ENCODE measurements at regions not wholly inside any gene's neighbourhood (a gene's known extent, or its start where the extent isn't known, plus 50 kb on each side); places are given as distances from the start of the nearest gene placed in this dataset.
"Not testable (repeated sequence)": the region's sequence is repeated elsewhere in the genome, so short reads cannot be mapped to it uniquely, and the experiment has no call there.

GRCh38 chr16:65808790-65809189, 557.7 kb upstream of the CDH5 start:
- DNase-seq: no peak
- H3K27me3 ChIP-seq (ENCODE audit: control insufficient read depth, insufficient read depth, low read length): no peaks in the 10 kb centered on the region
- WGBS (ENCODE audit: insufficient coverage, low lambda C conversion rate): 60% methylated on average over 1 of the region's 4 CpGs
- H3K27ac ChIP-seq (ENCODE audit: low read length): no peak overlapping the region
- H3K36me3 ChIP-seq (ENCODE audit: control insufficient read depth, insufficient read depth, low read length): no peaks in the 10 kb centered on the region
- no peak overlapping the region for H3K4me3 ChIP-seq (ENCODE audit: low read length)
- H3K9me3 ChIP-seq (ENCODE audit: control insufficient read depth, low read depth, low read length): no peaks in the 10 kb centered on the region
- no peaks in the 10 kb centered on the region for H3K4me1 ChIP-seq (ENCODE audit: control insufficient read depth, insufficient read depth, low read length)

GRCh38 chr16:65807858-65808257, 558.6 kb upstream of the CDH5 start:
- no peak overlapping the region for H3K27ac ChIP-seq (ENCODE audit: low read length)
- H3K4me1 ChIP-seq (ENCODE audit: control insufficient read depth, insufficient read depth, low read length): no peaks in the 10 kb centered on the region
- no peak for DNase-seq
- no peaks in the 10 kb centered on the region for H3K27me3 ChIP-seq (ENCODE audit: control insufficient read depth, insufficient read depth, low read length)
- no peak overlapping the region for H3K4me3 ChIP-seq (ENCODE audit: low read length)
- 100% methylated on average over 1 of the region's 1 CpG for WGBS (ENCODE audit: insufficient coverage, low lambda C conversion rate)
- no peaks in the 10 kb centered on the region for H3K9me3 ChIP-seq (ENCODE audit: control insufficient read depth, low read depth, low read length)
- no peaks in the 10 kb centered on the region for H3K36me3 ChIP-seq (ENCODE audit: control insufficient read depth, insufficient read depth, low read length)

DNA sequence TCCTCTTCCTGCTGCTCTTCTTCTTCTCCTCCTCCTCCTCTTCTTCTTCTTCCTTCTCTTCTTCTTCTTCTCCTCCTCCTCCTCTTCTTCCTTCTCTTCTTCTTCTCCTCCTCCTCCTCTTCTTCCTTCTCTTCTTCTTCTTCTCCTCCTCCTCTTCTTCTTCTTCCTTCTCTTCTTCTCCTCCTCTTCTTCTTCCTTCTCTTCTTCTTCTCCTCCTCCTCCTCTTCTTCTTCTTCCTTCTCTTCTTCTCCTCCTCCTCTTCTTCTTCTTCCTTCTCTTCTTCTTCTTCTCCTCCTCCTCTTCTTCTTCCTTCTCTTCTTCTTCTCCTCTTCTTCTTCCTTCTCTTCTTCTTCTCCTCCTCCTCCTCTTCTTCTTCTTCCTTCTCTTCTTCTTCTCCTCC, 560.8 kb upstream of the CDH5 start:
- H3K36me3 ChIP-seq (ENCODE audit: control insufficient read depth, insufficient read depth, low read length); H3K27me3 ChIP-seq (ENCODE audit: control insufficient read depth, insufficient read depth, low read length); H3K27ac ChIP-seq (ENCODE audit: low read length); DNase-seq; H3K4me1 ChIP-seq (ENCODE audit: control insufficient read depth, insufficient read depth, low read length); H3K4me3 ChIP-seq (ENCODE audit: low read length); H3K9me3 ChIP-seq (ENCODE audit: control insufficient read depth, low read depth, low read length): not testable (repeated sequence)

GRCh38 chr16:65796481-65796880, 570.0 kb upstream of the CDH5 start:
- Histone ChIP-seq H3K27ac (ENCODE audit: low read length) (no peak overlapping the region), H3K27me3 (ENCODE audit: control insufficient read depth, insufficient read depth, low read length) (no peaks in the 10 kb centered on the region), H3K9me3 (ENCODE audit: control insufficient read depth, low read depth, low read length) (no peaks in the 10 kb centered on the region), H3K4me3 (ENCODE audit: low read length) (no peak overlapping the region), H3K36me3 (ENCODE audit: control insufficient read depth, insufficient read depth, low read length) (no peaks in the 10 kb centered on the region), H3K4me1 (ENCODE audit: control insufficient read depth, insufficient read depth, low read length) (no peaks in the 10 kb centered on the region)
- no CpG with 5 or more reads among the region's 3 CpGs for WGBS (ENCODE audit: insufficient coverage, low lambda C conversion rate)
- no peak for DNase-seq

DNA sequence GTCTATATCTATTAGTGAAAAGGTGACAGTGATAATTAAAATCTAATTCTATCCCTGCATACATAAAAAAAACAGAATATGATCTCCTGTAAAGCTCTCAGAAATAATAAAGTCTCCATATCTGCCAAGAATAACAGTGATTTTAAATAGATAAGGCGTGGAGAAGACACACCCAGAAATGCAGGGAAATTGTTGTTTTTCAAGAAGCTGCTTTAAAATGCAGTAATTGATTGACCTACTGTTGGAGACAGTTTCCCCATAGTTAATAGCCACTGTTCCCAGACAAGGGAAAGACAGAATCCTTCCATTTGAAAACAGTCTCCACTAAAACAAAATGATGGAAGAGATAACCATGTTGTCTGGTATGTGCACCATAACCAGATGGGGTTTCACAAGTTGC, 571.5 kb upstream of the CDH5 start:
- no CpG with 5 or more reads among the region's 1 CpG for WGBS (ENCODE audit: insufficient coverage, low lambda C conversion rate)
- Histone ChIP-seq H3K27me3 (ENCODE audit: control insufficient read depth, insufficient read depth, low read length) (no peaks in the 10 kb centered on the region), H3K9me3 (ENCODE audit: control insufficient read depth, low read depth, low read length) (no peaks in the 10 kb centered on the region), H3K4me3 (ENCODE audit: low read length) (no peak overlapping the region), H3K4me1 (ENCODE audit: control insufficient read depth, insufficient read depth, low read length) (no peaks in the 10 kb centered on the region), H3K27ac (ENCODE audit: low read length) (no peak overlapping the region), H3K36me3 (ENCODE audit: control insufficient read depth, insufficient read depth, low read length) (no peaks in the 10 kb centered on the region)
- no peak for DNase-seq

- WGBS (ENCODE audit: insufficient coverage, low lambda C conversion rate): no CpG with 5 or more reads among the region's 3 CpGs
These were observed 572.7 kb upstream of the CDH5 start for GRCh38 chr16:65793781-65794180.

DNA sequence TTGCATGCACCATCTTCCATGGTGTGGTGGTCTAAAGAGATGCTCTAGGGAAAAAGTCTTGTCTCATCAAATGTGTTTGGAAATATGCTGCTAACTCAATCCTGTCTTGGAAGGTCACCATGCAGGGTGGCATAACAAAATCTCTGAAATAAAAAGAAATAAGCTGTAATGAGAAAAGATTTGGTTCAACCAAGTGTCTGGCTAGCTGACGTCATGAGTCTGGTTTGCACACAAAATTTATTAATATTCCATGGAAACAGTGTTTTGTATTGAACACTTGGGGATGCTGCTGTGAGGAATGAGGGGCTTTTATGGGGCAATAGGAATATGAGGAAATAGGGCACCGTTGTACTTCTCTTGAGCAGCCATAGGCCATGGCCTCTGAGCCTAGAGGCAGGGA, 575.7 kb upstream of the CDH5 start:
- no peaks in the 10 kb centered on the region for H3K9me3 ChIP-seq (ENCODE audit: control insufficient read depth, low read depth, low read length)
- H3K4me3 ChIP-seq (ENCODE audit: low read length): no peak overlapping the region
- no peak for DNase-seq
- H3K4me1 ChIP-seq (ENCODE audit: control insufficient read depth, insufficient read depth, low read length): no peaks in the 10 kb centered on the region
- no peaks in the 10 kb centered on the region for H3K27me3 ChIP-seq (ENCODE audit: control insufficient read depth, insufficient read depth, low read length)
- 92% methylated on average over 2 of the region's 2 CpGs for WGBS (ENCODE audit: insufficient coverage, low lambda C conversion rate)
- no peak overlapping the region for H3K27ac ChIP-seq (ENCODE audit: low read length)
- H3K36me3 ChIP-seq (ENCODE audit: control insufficient read depth, insufficient read depth, low read length): no peaks in the 10 kb centered on the region

More at GRCh38 chr16:65793781-65794180, 572.7 kb upstream of the CDH5 start:
- H3K27me3 ChIP-seq (ENCODE audit: control insufficient read depth, insufficient read depth, low read length): no peaks in the 10 kb centered on the region
- no peak overlapping the region for H3K27ac ChIP-seq (ENCODE audit: low read length)
- H3K4me3 ChIP-seq (ENCODE audit: low read length): no peak overlapping the region
- H3K4me1 ChIP-seq (ENCODE audit: control insufficient read depth, insufficient read depth, low read length): no peaks in the 10 kb centered on the region
- DNase-seq: no peak
- no peaks in the 10 kb centered on the region for H3K36me3 ChIP-seq (ENCODE audit: control insufficient read depth, insufficient read depth, low read length)
- no peaks in the 10 kb centered on the region for H3K9me3 ChIP-seq (ENCODE audit: control insufficient read depth, low read depth, low read length)

- DNase-seq: no peak
- 100% methylated on average over 1 of the region's 2 CpGs for whole genome bisulfite sequencing (ENCODE audit: insufficient coverage, low lambda C conversion rate)
- no peak overlapping the region for H3K4me3 ChIP-seq (ENCODE audit: low read length)
- H3K27ac ChIP-seq (ENCODE audit: low read length): no peak overlapping the region
- no peaks in the 10 kb centered on the region for H3K27me3 ChIP-seq (ENCODE audit: control insufficient read depth, insufficient read depth, low read length)
- H3K9me3 ChIP-seq (ENCODE audit: control insufficient read depth, low read depth, low read length): no peaks in the 10 kb centered on the region
- no peaks in the 10 kb centered on the region for H3K4me1 ChIP-seq (ENCODE audit: control insufficient read depth, insufficient read depth, low read length)
- no peaks in the 10 kb centered on the region for H3K36me3 ChIP-seq (ENCODE audit: control insufficient read depth, insufficient read depth, low read length)
These were observed 577.1 kb upstream of the CDH5 start for GRCh38 chr16:65789161-65789945.

- no peak overlapping the region for H3K4me3 ChIP-seq (ENCODE audit: low read length)
- H3K27me3 ChIP-seq (ENCODE audit: control insufficient read depth, insufficient read depth, low read length): no peaks in the 10 kb centered on the region
- H3K27ac ChIP-seq (ENCODE audit: low read length): no peak overlapping the region
- H3K9me3 ChIP-seq (ENCODE audit: control insufficient read depth, low read depth, low read length): no peaks in the 10 kb centered on the region
- WGBS (ENCODE audit: insufficient coverage, low lambda C conversion rate): 83% methylated on average over 1 of the region's 4 CpGs
- no peaks in the 10 kb centered on the region for H3K4me1 ChIP-seq (ENCODE audit: control insufficient read depth, insufficient read depth, low read length)
- no peak for DNase-seq
- H3K36me3 ChIP-seq (ENCODE audit: control insufficient read depth, insufficient read depth, low read length): no peaks in the 10 kb centered on the region
These were observed 577.9 kb upstream of the CDH5 start for GRCh38 chr16:65788434-65789140.

GRCh38 chr16:65787921-65788320, 578.6 kb upstream of the CDH5 start:
- no peak overlapping the region for H3K27ac ChIP-seq (ENCODE audit: low read length)
- no peak overlapping the region for H3K4me3 ChIP-seq (ENCODE audit: low read length)
- H3K9me3 ChIP-seq (ENCODE audit: control insufficient read depth, low read depth, low read length): no peaks in the 10 kb centered on the region
- no peaks in the 10 kb centered on the region for H3K36me3 ChIP-seq (ENCODE audit: control insufficient read depth, insufficient read depth, low read length)
- WGBS (ENCODE audit: insufficient coverage, low lambda C conversion rate): 82% methylated on average over 3 of the region's 11 CpGs
- no peak for DNase-seq
- no peaks in the 10 kb centered on the region for H3K27me3 ChIP-seq (ENCODE audit: control insufficient read depth, insufficient read depth, low read length)
- H3K4me1 ChIP-seq (ENCODE audit: control insufficient read depth, insufficient read depth, low read length): no peaks in the 10 kb centered on the region

DNA sequence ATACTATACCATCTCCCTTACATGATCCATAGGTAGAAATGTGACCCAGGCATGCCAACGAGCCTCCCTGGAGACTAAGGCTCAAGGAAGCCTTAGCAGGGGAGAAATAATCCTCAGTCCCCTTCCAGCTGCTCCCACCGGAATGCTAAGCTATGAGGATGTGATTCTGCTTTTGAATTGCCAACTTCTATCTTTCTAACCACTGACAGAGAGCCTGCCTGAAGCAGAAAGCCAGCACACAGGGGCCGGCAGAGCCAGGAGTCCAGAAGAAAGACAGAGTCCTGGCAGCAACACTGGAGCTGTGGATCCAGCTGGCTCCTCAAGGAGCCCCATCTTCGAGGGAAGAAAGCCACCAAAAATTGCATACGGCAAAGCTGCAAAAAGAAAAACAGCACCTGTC, 579.6 kb upstream of the CDH5 start:
- no CpG with 5 or more reads among the region's 5 CpGs for WGBS (ENCODE audit: insufficient coverage, low lambda C conversion rate)
- no peak for DNase-seq
- H3K36me3 ChIP-seq (ENCODE audit: control insufficient read depth, insufficient read depth, low read length): no peaks in the 10 kb centered on the region
- H3K27ac ChIP-seq (ENCODE audit: low read length): no peak overlapping the region
- H3K4me3 ChIP-seq (ENCODE audit: low read length): no peak overlapping the region
- H3K4me1 ChIP-seq (ENCODE audit: control insufficient read depth, insufficient read depth, low read length): no peaks in the 10 kb centered on the region
- H3K9me3 ChIP-seq (ENCODE audit: control insufficient read depth, low read depth, low read length): no peaks in the 10 kb centered on the region
- no peaks in the 10 kb centered on the region for H3K27me3 ChIP-seq (ENCODE audit: control insufficient read depth, insufficient read depth, low read length)

Measured in large intestine (tissue), 3 donors.